PC-3 (cell line): ENCODE measurements at regions not wholly inside any gene's neighbourhood (a gene's known extent, or its start where the extent isn't known, plus 50 kb on each side); places are given as distances from the start of the nearest gene placed in this dataset.
"Not testable (repeated sequence)": the region's sequence is repeated elsewhere in the genome, so short reads cannot be mapped to it uniquely, and the experiment has no call there.

ENCODE experiments used
- EZH2 ChIP-seq: fragments of 300-600 bp; sonication (generic); IDR thresholded peaks from one replicate; pipeline ENCODE4 v1.6.1; 2017; ENCODE audit warnings: antibody characterized with exemption, mild to moderate bottlenecking, low read length; ENCODE audit not compliant: unreplicated experiment
- EZH2phosphoT487 ChIP-seq: fragments of 300-600 bp; sonication (generic); IDR thresholded peaks from 2 replicates; pipeline ENCODE4 v1.6.1; 2018; ENCODE audit warnings: mild to moderate bottlenecking, antibody characterized with exemption, low read length, borderline replicate concordance
- TF ChIP-seq, protein P1 (sequence below): fragments of 300-600 bp; sonication (generic); conservative IDR thresholded peaks from 2 replicates; pipeline ENCODE4 v1.5.1; 2017; ENCODE audit warnings: antibody characterized with exemption, low read depth, mild to moderate bottlenecking, low read length

DNA sequence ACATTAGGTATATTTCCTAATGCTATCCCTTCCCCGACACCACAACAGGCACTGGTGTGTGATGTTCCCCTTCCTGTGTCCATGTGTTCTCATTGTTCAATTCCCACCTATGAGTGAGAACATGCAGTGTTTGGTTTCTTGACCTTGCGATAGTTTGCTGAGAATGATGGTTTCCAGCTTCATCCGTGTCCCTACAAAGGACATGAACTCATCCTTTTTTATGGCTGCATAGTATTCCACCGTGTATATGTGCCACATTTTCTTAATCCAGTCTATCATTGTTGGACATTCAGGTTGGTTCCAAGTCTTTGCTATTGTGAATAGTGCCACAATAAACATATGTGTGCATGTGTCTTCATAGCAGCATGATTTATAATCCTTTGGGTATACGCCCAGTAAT, 228.5 kb upstream of the RARB start:
- TF ChIP-seq, protein P1, sequence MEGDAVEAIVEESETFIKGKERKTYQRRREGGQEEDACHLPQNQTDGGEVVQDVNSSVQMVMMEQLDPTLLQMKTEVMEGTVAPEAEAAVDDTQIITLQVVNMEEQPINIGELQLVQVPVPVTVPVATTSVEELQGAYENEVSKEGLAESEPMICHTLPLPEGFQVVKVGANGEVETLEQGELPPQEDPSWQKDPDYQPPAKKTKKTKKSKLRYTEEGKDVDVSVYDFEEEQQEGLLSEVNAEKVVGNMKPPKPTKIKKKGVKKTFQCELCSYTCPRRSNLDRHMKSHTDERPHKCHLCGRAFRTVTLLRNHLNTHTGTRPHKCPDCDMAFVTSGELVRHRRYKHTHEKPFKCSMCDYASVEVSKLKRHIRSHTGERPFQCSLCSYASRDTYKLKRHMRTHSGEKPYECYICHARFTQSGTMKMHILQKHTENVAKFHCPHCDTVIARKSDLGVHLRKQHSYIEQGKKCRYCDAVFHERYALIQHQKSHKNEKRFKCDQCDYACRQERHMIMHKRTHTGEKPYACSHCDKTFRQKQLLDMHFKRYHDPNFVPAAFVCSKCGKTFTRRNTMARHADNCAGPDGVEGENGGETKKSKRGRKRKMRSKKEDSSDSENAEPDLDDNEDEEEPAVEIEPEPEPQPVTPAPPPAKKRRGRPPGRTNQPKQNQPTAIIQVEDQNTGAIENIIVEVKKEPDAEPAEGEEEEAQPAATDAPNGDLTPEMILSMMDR = not testable (repeated sequence)
- TF ChIP-seq EZH2phosphoT487, EZH2: not testable (repeated sequence)
